Astrocyte of the cerebellum (primary cell): ENCODE measurements at regions not wholly inside any gene's neighbourhood (a gene's known extent, or its start where the extent isn't known, plus 50 kb on each side); places are given as distances from the start of the nearest gene placed in this dataset.
"Not testable (repeated sequence)": the region's sequence is repeated elsewhere in the genome, so short reads cannot be mapped to it uniquely, and the experiment has no call there.

Experiments used
- DNase-seq: peaks from one replicate; pipeline ENCODE4 v3.0.0-alpha.2; 2011; ENCODE audit warnings: low read depth
- H3K4me3 ChIP-seq: 2 replicates; pipeline ENCODE4 v1.5.1; 2011; ENCODE audit warnings: mild to moderate bottlenecking, low read depth, low read length, moderate library complexity
- CTCF ChIP-seq: IDR thresholded peaks from 2 replicates; pipeline ENCODE4 v1.5.1; 2012; ENCODE audit warnings: low read length, low read depth, moderate library complexity, mild to moderate bottlenecking; ENCODE audit errors: missing control alignments
- in situ Hi-C: cut with HindIII; loops from 2 replicates; pipeline ENCODE4 v1.10.0; 2017; ENCODE audit warnings: low sequenced_read_pairs

GRCh38 chr3:11713171-11713570 lies 69.5 kb upstream of the VGLL4 start:
- no peak overlapping the region for H3K4me3 ChIP-seq
- in situ Hi-C loops = no loop called here
- DNase-seq = no peak
- TF ChIP-seq CTCF = no peak

- no peak overlapping the region for H3K4me3 ChIP-seq
- no peak for DNase-seq
- TF ChIP-seq CTCF = no peak
- in situ Hi-C loops = no loop called here
Observed at GRCh38 chr3:11712646-11713045, 68.9 kb upstream of the VGLL4 start.

- no peak for DNase-seq
- no peak overlapping the region for H3K4me3 ChIP-seq
- in situ Hi-C loops = no loop called here
- TF ChIP-seq CTCF = no peak
Observed at GRCh38 chr3:11711876-11712275, 68.2 kb upstream of the VGLL4 start.

GRCh38 chr3:11709782-11710181 lies 66.1 kb upstream of the VGLL4 start:
- in situ Hi-C loops = no loop called here

GRCh38 chr3:11707084-11707483 lies 63.4 kb upstream of the VGLL4 start:
- H3K4me3 ChIP-seq, DNase-seq, in situ Hi-C loops: not testable (repeated sequence)

More at GRCh38 chr3:11709782-11710181, 66.1 kb upstream of the VGLL4 start:
- no peak for TF ChIP-seq CTCF
- no peak for DNase-seq
- H3K4me3 ChIP-seq = no peak overlapping the region

GRCh38 chr3:11706604-11707003 lies 62.9 kb upstream of the VGLL4 start:
- TF ChIP-seq CTCF = no peak
- H3K4me3 ChIP-seq = no peak overlapping the region
- in situ Hi-C loops = no loop called here
- no peak for DNase-seq

- no peak for TF ChIP-seq CTCF
- H3K4me3 ChIP-seq = no peak overlapping the region
- in situ Hi-C loops = no loop called here
- DNase-seq = no peak
Observed at GRCh38 chr3:11705049-11705448, 61.3 kb upstream of the VGLL4 start.
